Heart left ventricle (tissue), 16 donors: ENCODE measurements at regions not wholly inside any gene's neighbourhood (a gene's known extent, or its start where the extent isn't known, plus 50 kb on each side); places are given as distances from the start of the nearest gene placed in this dataset.

Source experiments
- ATAC-seq, 4 donors: fragments of 200-7000 bp; cut with Tn5 transposase; one replicate each; pipeline ENCODE4 v1.9.1; 2020 to 2022; ENCODE audit warnings: moderate library complexity in 4 of 4, mild to moderate bottlenecking in 3 of 4, moderate number of reproducible peaks in 1 of 4
- DNase-seq, 5 donors: peaks; one replicate each; pipeline ENCODE4 v3.0.0-alpha.2; 2020
- H3K27ac ChIP-seq, 12 donors: fragments of 200-600 bp; sonication (generic) in 4 of 12; one replicate each; pipeline versions ENCODE4 v1.5.0 to v1.8.0; 2016 to 2022; ENCODE audit warnings: mild to moderate bottlenecking in 2 of 12
- H3K27me3 ChIP-seq, 9 donors: fragments of 200-600 bp; sonication (generic) in 2 of 9; one replicate each; pipeline versions ENCODE4 v1.5.1 to v1.8.0; 2016 to 2022; ENCODE audit warnings: mild to moderate bottlenecking in 3 of 9
- H3K36me3 ChIP-seq, 9 donors: fragments of 200-600 bp; sonication (generic) in 2 of 9; one replicate each; pipeline versions ENCODE4 v1.5.0 to v1.8.0; 2018 to 2022; ENCODE audit warnings: mild to moderate bottlenecking in 2 of 9
- H3K4me1 ChIP-seq, 12 donors: fragments of 200-600 bp; sonication (generic) in 4 of 12; one replicate each; pipeline versions ENCODE4 v1.5.0 to v1.8.0; 2016 to 2022; ENCODE audit warnings: mild to moderate bottlenecking in 3 of 12
- H3K4me3 ChIP-seq, 12 donors: fragments of 200-600 bp; sonication (generic) in 4 of 12; one replicate each; pipeline versions ENCODE4 v1.5.0 to v1.8.0; 2017 to 2022; ENCODE audit warnings: mild to moderate bottlenecking in 9 of 12, moderate library complexity in 4 of 12
- H3K9me3 ChIP-seq, 12 donors: fragments of 200-600 bp; sonication (generic) in 4 of 12; one replicate each; pipeline versions ENCODE4 v1.5.0 to v1.8.0; 2016 to 2022; ENCODE audit warnings: mild to moderate bottlenecking in 1 of 12
- POLR2A ChIP-seq, 2 donors: fragments of 450-650 bp; IDR thresholded peaks; one replicate each; pipeline ENCODE4 v1.6.1; 2017; ENCODE audit warnings: antibody characterized with exemption in 2 of 2, mild to moderate bottlenecking in 2 of 2, moderate library complexity in 2 of 2
- WGBS, 4 donors: extraction: QIAGEN DNeasy Blood & Tissue Kit in 2 of 4; methylation state at CpG; one replicate each; pipeline versions ENCODE4 v1.1.5 to v1.1.7; 2013 to 2018; 5-methylcytosine and 5-hydroxymethylcytosine counted together
- intact Hi-C, 10 donors: fragments of 100-400 bp; cut with DNase I; formaldehyde crosslinking; loops; one replicate each; pipeline versions ENCODE4 v1.11.1 to v1.14.2; 2022
- TF ChIP-seq, protein P1 (sequence below), 12 donors: fragments of 200-600 bp; sonication (generic) in 4 of 12; IDR thresholded peaks; one replicate each; pipeline versions ENCODE4 v1.5.0 to v1.8.0; 2018 to 2022; ENCODE audit warnings: antibody characterized with exemption in 12 of 12, mild to moderate bottlenecking in 5 of 12
- donor health status: ischemic (EF 13 %, LVEDD 7.1; RV severe dilation, severe dysfunction).
- donor health status: healthy with polysubstance abuse.
- donor health status: DM: no; HTN: yes; CAD: no.
- donor health status: DM: no; HTN: no; CAD: no.
- donor health status: ischemic (EF 25% LVEDD 6.9; RV normal size, moderate dysfunction).
- donor health status: ischemic (EF 25% LVEDD 5.7; RV mildly dilated, moderate dysfunction).
- donor health status: healthy.
- donor health status: DM: yes; HTN: yes; CAD: no.
- donor health status: ischemic (EF 35%, LVEDD 5.7; RV mildly dilated, moderate dysfunction).
- donor health status: nonischemic (EF 11% LVEDD 7.7; RV severe dilation, severe dysfunction).
- donor health status: DM: yes; HTN: yes; CAD: no.
- donor health status: PGD.
- donor health status: ischemic (EF 29% LVEDD 5.4; RV normal size, mild dysfunction).
- donor health status: nonischemic (EF 23%, LVEDD 6.1; RV moderate dilation, normal function).

DNA sequence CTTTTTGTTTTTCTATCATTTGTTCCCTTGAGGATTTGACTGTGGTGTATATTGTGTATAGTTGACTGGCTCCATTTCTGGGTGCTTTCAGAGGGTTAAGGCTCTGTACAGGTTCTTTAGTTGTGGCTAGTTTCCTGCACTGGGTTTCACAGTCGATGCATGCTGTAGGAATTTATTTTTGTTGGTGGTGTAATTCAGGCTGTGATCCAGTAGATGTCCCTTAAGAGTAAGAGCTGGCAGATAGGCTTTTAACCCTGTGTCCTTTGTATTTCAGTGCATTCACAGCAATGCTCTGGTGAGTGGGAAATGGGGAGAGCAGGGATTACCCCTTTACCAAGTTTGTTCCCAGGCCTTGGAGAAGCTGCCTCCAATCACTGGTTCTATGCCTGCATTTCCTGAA is 112.9 kb downstream of the SPATA31D1 start:
- intact Hi-C loops, result no loop called here
- H3K9me3 ChIP-seq, result peaks cover 0 to 35% (median 7%) of the 10 kb centered on the region in 12 donors
- no peak for ATAC-seq

DNA sequence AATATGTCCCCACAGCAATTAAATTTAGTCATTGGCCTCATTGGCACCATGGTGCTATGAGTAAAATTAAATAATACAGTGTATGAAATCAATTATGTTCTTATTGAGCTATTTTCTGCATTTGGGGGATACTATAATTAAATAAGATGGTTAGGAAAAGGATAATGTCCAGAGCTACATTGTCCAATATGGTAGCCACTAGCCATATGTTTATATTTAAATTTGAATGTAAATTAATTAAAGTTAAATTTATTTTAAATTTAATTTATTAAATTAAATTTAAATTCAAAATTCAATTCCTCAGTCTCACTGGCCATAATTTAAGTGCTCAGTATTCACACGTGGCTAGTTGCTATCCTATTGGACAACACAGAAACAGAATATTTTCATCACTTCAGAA is 115.7 kb downstream of the SPATA31D1 start:
- Histone ChIP-seq H3K4me1 (no peaks in the 10 kb centered on the region), H3K36me3 (no peaks in the 10 kb centered on the region), H3K27ac (no peak overlapping the region), H3K9me3 (peaks cover 0 to 21% (median 4%) of the 10 kb centered on the region in 12 donors), H3K4me3 (no peak overlapping the region), H3K27me3 (no peaks in the 10 kb centered on the region)
- WGBS, 4 donors, result 73 to 91% (median 83%) methylated on average over 1 of the region's 1 CpG
- intact Hi-C loops, result no loop called here
- no peak for ATAC-seq
- DNase-seq, result no peak
- TF ChIP-seq POLR2A (IDR thresholded peaks at IDR 0.05), result no peak
- TF ChIP-seq, protein P1, sequence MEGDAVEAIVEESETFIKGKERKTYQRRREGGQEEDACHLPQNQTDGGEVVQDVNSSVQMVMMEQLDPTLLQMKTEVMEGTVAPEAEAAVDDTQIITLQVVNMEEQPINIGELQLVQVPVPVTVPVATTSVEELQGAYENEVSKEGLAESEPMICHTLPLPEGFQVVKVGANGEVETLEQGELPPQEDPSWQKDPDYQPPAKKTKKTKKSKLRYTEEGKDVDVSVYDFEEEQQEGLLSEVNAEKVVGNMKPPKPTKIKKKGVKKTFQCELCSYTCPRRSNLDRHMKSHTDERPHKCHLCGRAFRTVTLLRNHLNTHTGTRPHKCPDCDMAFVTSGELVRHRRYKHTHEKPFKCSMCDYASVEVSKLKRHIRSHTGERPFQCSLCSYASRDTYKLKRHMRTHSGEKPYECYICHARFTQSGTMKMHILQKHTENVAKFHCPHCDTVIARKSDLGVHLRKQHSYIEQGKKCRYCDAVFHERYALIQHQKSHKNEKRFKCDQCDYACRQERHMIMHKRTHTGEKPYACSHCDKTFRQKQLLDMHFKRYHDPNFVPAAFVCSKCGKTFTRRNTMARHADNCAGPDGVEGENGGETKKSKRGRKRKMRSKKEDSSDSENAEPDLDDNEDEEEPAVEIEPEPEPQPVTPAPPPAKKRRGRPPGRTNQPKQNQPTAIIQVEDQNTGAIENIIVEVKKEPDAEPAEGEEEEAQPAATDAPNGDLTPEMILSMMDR (IDR thresholded peaks at IDR 0.05), result no peak

More for the DNA sequence above, 112.9 kb downstream of the SPATA31D1 start:
- no peaks in the 10 kb centered on the region for H3K4me1 ChIP-seq
- no peaks in the 10 kb centered on the region for H3K27me3 ChIP-seq
- WGBS, 4 donors, result 77 to 87% (median 81%) methylated on average over 1 of the region's 1 CpG
- no peak for TF ChIP-seq POLR2A (IDR thresholded peaks at IDR 0.05)
- TF ChIP-seq, protein P1 (IDR thresholded peaks at IDR 0.05), result no peak
- no peaks in the 10 kb centered on the region for H3K36me3 ChIP-seq
- H3K4me3 ChIP-seq, result no peak overlapping the region
- no peak for DNase-seq
- no peak overlapping the region for H3K27ac ChIP-seq

DNA sequence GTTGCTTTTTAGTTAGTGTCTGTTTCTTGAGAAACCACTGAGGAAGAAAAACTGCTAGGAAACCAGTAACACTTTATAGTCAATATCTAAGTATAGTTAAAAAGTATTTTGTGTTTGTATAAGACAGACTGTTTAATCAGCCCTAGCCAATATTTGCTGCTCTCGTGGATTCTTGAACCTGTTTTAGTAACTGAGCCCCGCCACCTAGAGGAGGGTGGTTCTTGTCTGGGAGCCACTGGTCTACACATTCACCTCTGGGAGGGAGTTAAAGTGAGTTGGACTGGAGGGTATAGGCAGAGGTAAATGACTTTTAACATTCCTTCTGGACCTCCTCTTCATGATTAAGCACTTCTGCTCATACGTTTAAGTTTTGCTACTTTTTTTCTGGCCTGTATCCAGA is 117.2 kb downstream of the SPATA31D1 start:
- H3K4me3 ChIP-seq, result no peak overlapping the region
- H3K9me3 ChIP-seq, result peaks cover 0 to 12% (median 3%) of the 10 kb centered on the region in 12 donors
- intact Hi-C loops, result no loop called here
- H3K27ac ChIP-seq, result no peak overlapping the region
- ATAC-seq (no peak), DNase-seq (no peak)
- WGBS, 4 donors, result 74 to 84% (median 78%) methylated on average over 3 of the region's 3 CpGs
- TF ChIP-seq POLR2A (IDR thresholded peaks at IDR 0.05), result no peak
- TF ChIP-seq, protein P1 (IDR thresholded peaks at IDR 0.05), result no peak
- no peaks in the 10 kb centered on the region for H3K36me3 ChIP-seq
- no peaks in the 10 kb centered on the region for H3K4me1 ChIP-seq
- H3K27me3 ChIP-seq, result no peaks in the 10 kb centered on the region

DNA sequence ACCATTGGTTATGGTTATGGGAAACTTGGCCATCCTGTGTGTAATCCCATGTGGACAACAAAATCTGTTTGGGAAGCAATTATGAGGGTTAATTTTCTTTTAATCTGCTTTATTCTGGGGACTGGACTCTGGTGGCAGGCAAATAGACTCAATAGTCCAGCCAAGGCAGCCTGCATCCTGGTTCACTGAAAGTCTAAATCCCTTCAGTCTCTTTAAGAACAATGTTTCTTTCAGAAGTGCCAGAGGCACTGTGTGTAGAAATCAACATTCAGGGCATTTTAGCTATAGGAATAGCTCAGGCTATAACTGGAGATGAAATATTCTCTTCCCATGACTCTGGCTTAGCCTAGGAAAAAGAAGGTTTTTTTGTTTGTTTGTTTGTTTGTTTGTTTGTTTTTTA is 118.0 kb downstream of the SPATA31D1 start:
- Histone ChIP-seq H3K4me1 (no peaks in the 10 kb centered on the region), H3K4me3 (no peak overlapping the region), H3K27me3 (no peaks in the 10 kb centered on the region), H3K36me3 (no peaks in the 10 kb centered on the region), H3K9me3 (peaks cover 0 to 4% (median 0%) of the 10 kb centered on the region in 12 donors), H3K27ac (no peak overlapping the region)
- intact Hi-C loops, result no loop called here
- no peak for TF ChIP-seq POLR2A (IDR thresholded peaks at IDR 0.05)
- TF ChIP-seq, protein P1 (IDR thresholded peaks at IDR 0.05), result no peak
- ATAC-seq, result no peak
- DNase-seq, result no peak
